ENCODE measurements at regions not wholly inside any gene's neighbourhood (a gene's known extent, or its start where the extent isn't known, plus 50 kb on each side); places are given as distances from the start of the nearest gene placed in this dataset.

- TF ChIP-seq BHLHE40 (IDR thresholded peaks at IDR 0.05; ENCODE audit: borderline replicate concordance), result no peak
- TF ChIP-seq PKNOX1 (IDR thresholded peaks at IDR 0.05), result no peak
- no peak for TF ChIP-seq FOXM1 (IDR thresholded peaks at IDR 0.05; ENCODE audit: borderline replicate concordance)
- no peak for TF ChIP-seq FOXK2 (IDR thresholded peaks at IDR 0.05)
- TF ChIP-seq CTBP1 (IDR thresholded peaks at IDR 0.05; ENCODE audit: borderline replicate concordance), result no peak
- no peak for TF ChIP-seq HDGF (IDR thresholded peaks at IDR 0.05; ENCODE audit: borderline replicate concordance)
- no peak for TF ChIP-seq ELF4 (IDR thresholded peaks at IDR 0.05)
- no peak for TF ChIP-seq SUZ12 (IDR thresholded peaks at IDR 0.05)
- no peak for TF ChIP-seq FOXA1 (IDR thresholded peaks at IDR 0.05)
Measured at GRCh38 chr14:56491299-56492285, 88.0 kb upstream of the TMEM260 start.
